SK-N-MC (cell line): ENCODE measurements at regions not wholly inside any gene's neighbourhood (a gene's known extent, or its start where the extent isn't known, plus 50 kb on each side); places are given as distances from the start of the nearest gene placed in this dataset.

Experiments used
- EZH2 ChIP-seq: fragments of 200-600 bp; sonication (generic); IDR thresholded peaks from one replicate; pipeline ENCODE4 v1.6.1; 2017; ENCODE audit warnings: antibody characterized with exemption
- FOXP2 ChIP-seq: optimal IDR thresholded peaks from 2 replicates; pipeline ENCODE3; 2011; ENCODE audit warnings: mild to moderate bottlenecking, moderate library complexity; ENCODE audit not compliant: insufficient read depth; ENCODE audit errors: extremely low read length, control extremely low read depth
- POLR2AphosphoS5 ChIP-seq: IDR thresholded peaks from 2 replicates; pipeline ENCODE4 v1.6.1; 2012; ENCODE audit warnings: mild to moderate bottlenecking, low read depth, low read length, borderline replicate concordance

DNA sequence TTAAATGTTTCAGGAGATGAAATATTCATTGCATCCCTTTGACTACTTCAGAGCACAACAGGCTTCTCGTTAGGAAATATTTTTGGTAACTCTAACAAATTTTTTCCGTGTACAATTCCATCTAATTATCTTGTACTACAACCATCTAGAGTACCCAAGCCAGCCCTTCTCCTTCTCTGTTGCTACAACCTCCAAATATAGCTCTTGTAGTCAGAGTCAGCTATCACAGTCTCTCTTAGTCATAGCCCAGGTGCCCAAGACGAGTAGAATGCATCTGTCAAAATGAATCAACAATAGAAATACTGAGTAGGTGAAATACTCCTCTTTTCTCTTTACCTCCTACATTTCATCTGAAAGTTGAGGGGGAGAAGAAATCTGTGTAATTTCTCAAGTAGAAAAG, 74.0 kb downstream of the INHBA start:
- TF ChIP-seq POLR2AphosphoS5 (no peak), EZH2 (no peak), FOXP2 (no peak)
